CD8-positive, alpha-beta memory T cell (primary cell): ENCODE measurements at regions not wholly inside any gene's neighbourhood (a gene's known extent, or its start where the extent isn't known, plus 50 kb on each side); places are given as distances from the start of the nearest gene placed in this dataset.

Experiments used
- CTCF ChIA-PET: fragments of 350-600 bp; sonication (Branson Sonifier 250); formaldehyde crosslinking; loops from one replicate; lab custom pipeline; 2021; ENCODE audit warnings: antibody characterized with exemption; lab: Charles Lee
- POLR2A ChIA-PET: fragments of 350-600 bp; sonication (Branson Sonifier 250); formaldehyde crosslinking; loops from one replicate; lab custom pipeline; 2021; ENCODE audit warnings: antibody characterized with exemption; lab: Charles Lee
- DNase-seq, 5 donors: peaks; one replicate each; pipeline versions ENCODE4 v3.0.0 to v3.0.0-alpha.2; 2020 to 2022; ENCODE audit warnings: mixed read lengths in 1 of 5
- H3K27ac ChIP-seq: one replicate; pipeline ENCODE4 v1.7.0; 2013; ENCODE audit warnings: low read depth, mild to moderate bottlenecking, low read length, moderate library complexity
- H3K27me3 ChIP-seq: 2 replicates; pipeline ENCODE4 v1.7.0; 2013; ENCODE audit warnings: low read length, mild to moderate bottlenecking; ENCODE audit not compliant: insufficient read depth, poor library complexity, severe bottlenecking
- H3K36me3 ChIP-seq: 2 replicates; pipeline ENCODE4 v1.7.0; 2013; ENCODE audit warnings: mild to moderate bottlenecking, low read length, moderate library complexity; ENCODE audit not compliant: insufficient read depth
- H3K4me1 ChIP-seq: 2 replicates; pipeline ENCODE4 v1.7.0; 2013; ENCODE audit warnings: mild to moderate bottlenecking, low read length, moderate library complexity; ENCODE audit not compliant: insufficient read depth
- H3K4me3 ChIP-seq: 2 replicates; pipeline ENCODE4 v1.7.0; 2013; ENCODE audit warnings: mild to moderate bottlenecking, low read length
- H3K9me3 ChIP-seq: 2 replicates; pipeline ENCODE4 v1.7.0; 2013; ENCODE audit warnings: mild to moderate bottlenecking, low read length
- H3K27ac Mint-ChIP-seq, 8 donors: one replicate each; pipeline ENCODE4 v1.8.0; 2020 to 2021; ENCODE audit warnings: mixed read lengths in 8 of 8, mild to moderate bottlenecking in 6 of 8, inconsistent platforms in 3 of 8, moderate library complexity in 3 of 8
- H3K27me3 Mint-ChIP-seq, 2 donors: one replicate each; pipeline ENCODE4 v1.8.0; 2020 to 2021; ENCODE audit warnings: mixed read lengths in 2 of 2, mild to moderate bottlenecking in 1 of 2, moderate library complexity in 1 of 2
- H3K36me3 Mint-ChIP-seq, 3 donors: one replicate each; pipeline ENCODE4 v1.8.0; 2020 to 2021; ENCODE audit warnings: mixed read lengths in 3 of 3, inconsistent platforms in 1 of 3, mild to moderate bottlenecking in 1 of 3
- H3K4me1 Mint-ChIP-seq, 3 donors: one replicate each; pipeline ENCODE4 v1.8.0; 2020 to 2021; ENCODE audit warnings: mixed read lengths in 3 of 3, inconsistent platforms in 1 of 3, mild to moderate bottlenecking in 1 of 3
- H3K4me3 Mint-ChIP-seq, 7 donors: one replicate each; pipeline ENCODE4 v1.8.0; 2020 to 2021; ENCODE audit warnings: mixed read lengths in 7 of 7, mild to moderate bottlenecking in 6 of 7, moderate library complexity in 4 of 7, inconsistent platforms in 2 of 7
- H3K9me3 Mint-ChIP-seq, 5 donors: one replicate each; pipeline ENCODE4 v1.8.0; 2020 to 2022; ENCODE audit warnings: mixed read lengths in 5 of 5, mild to moderate bottlenecking in 3 of 5, moderate library complexity in 2 of 5, inconsistent platforms in 1 of 5

- H3K4me3 Mint-ChIP-seq, result no peak overlapping the region
- peaks cover 32% of the 10 kb centered on the region for H3K4me1 ChIP-seq
- no peaks in the 10 kb centered on the region for H3K36me3 Mint-ChIP-seq
- no peak for DNase-seq
- ChIA-PET CTCF (interaction anchor here (1.6 kb wide), 1 partner anchor 8 kb away, joined by 3 read pairs; no protein-coding TSS in a partner anchor), POLR2A (interaction anchor here (0.6 kb wide), 1 partner anchor 52 kb away, joined by 6 read pairs; no protein-coding TSS in a partner anchor)
- peak overlapping the region in 2 of 8 donors; percentile 23 to 66 for H3K27ac Mint-ChIP-seq
- no peaks in the 10 kb centered on the region for H3K36me3 ChIP-seq
- H3K9me3 ChIP-seq, result no peaks in the 10 kb centered on the region
- no peaks in the 10 kb centered on the region for H3K9me3 Mint-ChIP-seq
- peaks cover 0 to under 1% of the 10 kb centered on the region in 2 donors for H3K27me3 Mint-ChIP-seq
- H3K4me1 Mint-ChIP-seq, result peaks cover 46 to 56% (median 52%) of the 10 kb centered on the region in 3 donors
- no peaks in the 10 kb centered on the region for H3K27me3 ChIP-seq
- no peak overlapping the region for H3K4me3 ChIP-seq
- H3K27ac ChIP-seq, result no peak overlapping the region
Measured at GRCh38 chr5:142435410-142436115, 110.7 kb upstream of the SPRY4 start.

GRCh38 chr5:142434322-142434612, 109.4 kb upstream of the SPRY4 start:
- no peak overlapping the region for H3K4me3 ChIP-seq
- ChIA-PET POLR2A (no interaction called here), CTCF (no interaction called here)
- H3K4me1 ChIP-seq, result peaks cover 32% of the 10 kb centered on the region
- no peaks in the 10 kb centered on the region for H3K27me3 ChIP-seq
- Mint-ChIP-seq H3K4me1 (peaks cover 46 to 56% (median 52%) of the 10 kb centered on the region in 3 donors), H3K4me3 (peak overlapping the region in 1 of 7 donors; percentile 7), H3K27me3 (no peaks in the 10 kb centered on the region), H3K36me3 (no peaks in the 10 kb centered on the region), H3K9me3 (no peaks in the 10 kb centered on the region), H3K27ac (peak overlapping the region in 2 of 8 donors; percentile 87 to 97)
- no peak for DNase-seq
- H3K9me3 ChIP-seq, result no peaks in the 10 kb centered on the region
- H3K27ac ChIP-seq, result no peak overlapping the region
- no peaks in the 10 kb centered on the region for H3K36me3 ChIP-seq

GRCh38 chr5:142433526-142434321, 108.9 kb upstream of the SPRY4 start:
- no peaks in the 10 kb centered on the region for H3K9me3 ChIP-seq
- no peaks in the 10 kb centered on the region for H3K9me3 Mint-ChIP-seq
- ChIA-PET CTCF (interaction anchor here (0.6 kb wide), 1 partner anchor 76 kb away, joined by 3 read pairs; no protein-coding TSS in a partner anchor), POLR2A (interaction anchor here (0.5 to 1.3 kb wide), 3 partner anchors 11 to 77 kb away, joined by 4 to 12 read pairs (median 8); no protein-coding TSS in a partner anchor)
- no peak overlapping the region for H3K27ac ChIP-seq
- H3K4me1 Mint-ChIP-seq, result peaks cover 43 to 51% (median 48%) of the 10 kb centered on the region in 3 donors
- H3K27ac Mint-ChIP-seq, result peak overlapping the region; percentile 14 to 98 (median 90)
- H3K27me3 ChIP-seq, result no peaks in the 10 kb centered on the region
- H3K4me1 ChIP-seq, result peaks cover 36% of the 10 kb centered on the region
- H3K4me3 Mint-ChIP-seq, result peak overlapping the region in 5 of 7 donors; percentile 7 to 80 (median 66)
- no peaks in the 10 kb centered on the region for H3K27me3 Mint-ChIP-seq
- H3K36me3 ChIP-seq, result no peaks in the 10 kb centered on the region
- DNase-seq, result no peak
- no peak overlapping the region for H3K4me3 ChIP-seq
- H3K36me3 Mint-ChIP-seq, result no peaks in the 10 kb centered on the region

GRCh38 chr5:142432961-142433360, 108.1 kb upstream of the SPRY4 start:
- ChIA-PET POLR2A (interaction anchor here (0.5 to 1.3 kb wide), 4 partner anchors 11 to 881 kb away, joined by 4 to 12 read pairs (median 6); no protein-coding TSS in a partner anchor), CTCF (interaction anchor here (0.6 kb wide), 1 partner anchor 76 kb away, joined by 3 read pairs; no protein-coding TSS in a partner anchor)
- Mint-ChIP-seq H3K4me1 (peaks cover 39 to 44% (median 43%) of the 10 kb centered on the region in 3 donors), H3K4me3 (peak overlapping the region; percentile 46 to 90 (median 69)), H3K36me3 (no peaks in the 10 kb centered on the region), H3K27ac (peak overlapping the region; percentile 86 to 98 (median 96)), H3K9me3 (no peaks in the 10 kb centered on the region), H3K27me3 (no peaks in the 10 kb centered on the region)
- DNase-seq, result peak; percentile 37 to 82 (median 58)
- H3K4me1 ChIP-seq, result peaks cover 36% of the 10 kb centered on the region
- no peaks in the 10 kb centered on the region for H3K9me3 ChIP-seq
- H3K27me3 ChIP-seq, result no peaks in the 10 kb centered on the region
- H3K27ac ChIP-seq, result peak overlapping the region; percentile 52
- peak overlapping the region; percentile 15 for H3K4me3 ChIP-seq
- H3K36me3 ChIP-seq, result no peaks in the 10 kb centered on the region

- ChIA-PET CTCF (no interaction called here), POLR2A (interaction anchor here (0.8 to 1.3 kb wide), 2 partner anchors 10 to 75 kb away, joined by 4 to 12 read pairs; no protein-coding TSS in a partner anchor)
- H3K9me3 ChIP-seq, result no peaks in the 10 kb centered on the region
- Mint-ChIP-seq H3K27ac (peak overlapping the region; percentile 86 to 98 (median 96)), H3K4me1 (peaks cover 41% of the 10 kb centered on the region in 3 donors), H3K9me3 (no peaks in the 10 kb centered on the region), H3K4me3 (peak overlapping the region; percentile 46 to 90 (median 69)), H3K27me3 (no peaks in the 10 kb centered on the region), H3K36me3 (no peaks in the 10 kb centered on the region)
- H3K27me3 ChIP-seq, result no peaks in the 10 kb centered on the region
- peak overlapping the region; percentile 52 for H3K27ac ChIP-seq
- peaks cover 36% of the 10 kb centered on the region for H3K4me1 ChIP-seq
- no peaks in the 10 kb centered on the region for H3K36me3 ChIP-seq
- peak; percentile 6 to 49 (median 10) for DNase-seq
- peak overlapping the region; percentile 15 for H3K4me3 ChIP-seq
Measured at GRCh38 chr5:142432369-142432863, 107.6 kb upstream of the SPRY4 start.

- no peaks in the 10 kb centered on the region for H3K9me3 ChIP-seq
- POLR2A ChIA-PET, result interaction anchor here (0.7 kb wide), 1 partner anchor 14 kb away, joined by 4 read pairs; no protein-coding TSS in a partner anchor
- Mint-ChIP-seq H3K4me3 (no peak overlapping the region), H3K4me1 (peaks cover 46 to 64% (median 59%) of the 10 kb centered on the region in 3 donors), H3K9me3 (peaks cover 4 to 8% (median 6%) of the 10 kb centered on the region in 5 donors), H3K36me3 (peaks cover 0 to 15% (median 0%) of the 10 kb centered on the region in 3 donors), H3K27me3 (peaks cover 0 to 3% of the 10 kb centered on the region in 2 donors), H3K27ac (no peak overlapping the region)
- peaks cover 46% of the 10 kb centered on the region for H3K4me1 ChIP-seq
- CTCF ChIA-PET, result no interaction called here
- no peak overlapping the region for H3K27ac ChIP-seq
- H3K4me3 ChIP-seq, result no peak overlapping the region
- DNase-seq, result no peak
- H3K27me3 ChIP-seq, result no peaks in the 10 kb centered on the region
- no peaks in the 10 kb centered on the region for H3K36me3 ChIP-seq
Measured at GRCh38 chr5:142428773-142429473, 104.1 kb upstream of the SPRY4 start.

GRCh38 chr5:142428036-142428772, 103.4 kb upstream of the SPRY4 start:
- no peak for DNase-seq
- Histone ChIP-seq H3K36me3 (no peaks in the 10 kb centered on the region), H3K9me3 (no peaks in the 10 kb centered on the region), H3K27ac (no peak overlapping the region), H3K4me3 (no peak overlapping the region), H3K4me1 (peaks cover 39% of the 10 kb centered on the region), H3K27me3 (no peaks in the 10 kb centered on the region)
- Mint-ChIP-seq H3K4me3 (peak overlapping the region in 1 of 7 donors; percentile 40), H3K27me3 (peaks cover 0 to 3% of the 10 kb centered on the region in 2 donors), H3K36me3 (peaks cover 0 to 15% (median 0%) of the 10 kb centered on the region in 3 donors), H3K27ac (peak overlapping the region in 2 of 8 donors; percentile 29 to 45), H3K9me3 (peaks cover 4 to 8% (median 6%) of the 10 kb centered on the region in 5 donors), H3K4me1 (peaks cover 39 to 57% (median 52%) of the 10 kb centered on the region in 3 donors)
- CTCF ChIA-PET, result no interaction called here
- POLR2A ChIA-PET, result no interaction called here
